MM.1S (cell line): ENCODE measurements at regions not wholly inside any gene's neighbourhood (a gene's known extent, or its start where the extent isn't known, plus 50 kb on each side); places are given as distances from the start of the nearest gene placed in this dataset.

Experiments
- DNase-seq: peaks from one replicate; pipeline ENCODE4 v3.0.0-alpha.2; 2015
- H2AFZ ChIP-seq: fragments of 300-600 bp; sonication (generic); 2 replicates; pipeline ENCODE4 v1.6.0; 2016; ENCODE audit warnings: antibody characterized with exemption, low read length
- H3F3A ChIP-seq: fragments of 300-600 bp; sonication (generic); 2 replicates; pipeline ENCODE4 v1.6.1; 2016; ENCODE audit warnings: mild to moderate bottlenecking, antibody characterized with exemption, low read length, moderate library complexity, mixed read lengths; ENCODE audit not compliant: insufficient read depth
- H3K27ac ChIP-seq: fragments of 300-600 bp; sonication (generic); 2 replicates; pipeline ENCODE4 v1.5.1; 2016; ENCODE audit warnings: mild to moderate bottlenecking, low read length
- H3K27me3 ChIP-seq: fragments of 300-600 bp; sonication (generic); replicated peaks from 2 replicates; pipeline ENCODE4 v1.6.0; 2016; ENCODE audit warnings: low read length; ENCODE audit not compliant: insufficient read depth
- H3K36me3 ChIP-seq: fragments of 300-600 bp; sonication (generic); replicated peaks from 2 replicates; pipeline ENCODE4 v1.6.1; 2016; ENCODE audit warnings: mild to moderate bottlenecking, low read length, mixed read lengths; ENCODE audit not compliant: insufficient read depth
- H3K4me1 ChIP-seq: fragments of 300-600 bp; sonication (generic); 2 replicates; pipeline ENCODE4 v1.6.1; 2016; ENCODE audit warnings: low read length, mixed read lengths
- H3K4me2 ChIP-seq: fragments of 300-600 bp; sonication (generic); 2 replicates; pipeline ENCODE4 v1.6.0; 2016; ENCODE audit warnings: low read depth, low read length
- H3K4me3 ChIP-seq: fragments of 300-600 bp; sonication (generic); 2 replicates; pipeline ENCODE4 v1.5.1; 2016; ENCODE audit warnings: low read length, mixed read lengths
- H3K79me2 ChIP-seq: fragments of 300-600 bp; sonication (generic); 2 replicates; pipeline ENCODE4 v1.6.1; 2016; ENCODE audit warnings: mixed run types, low read length, mixed read lengths
- H3K9ac ChIP-seq: fragments of 300-600 bp; sonication (generic); 2 replicates; pipeline ENCODE4 v1.6.1; 2016; ENCODE audit warnings: low read length, mixed read lengths
- H3K9me2 ChIP-seq: fragments of 300-600 bp; sonication (generic); replicated peaks from 2 replicates; pipeline ENCODE4 v1.6.1; 2016; ENCODE audit warnings: mild to moderate bottlenecking, low read length, mixed read lengths; ENCODE audit not compliant: insufficient read depth
- H3K9me3 ChIP-seq: fragments of 300-600 bp; sonication (generic); replicated peaks from 2 replicates; pipeline ENCODE4 v1.6.1; 2016; ENCODE audit warnings: mild to moderate bottlenecking, low read length, mixed read lengths; ENCODE audit not compliant: insufficient read depth
- H4K20me1 ChIP-seq: fragments of 300-600 bp; sonication (generic); 2 replicates; pipeline ENCODE4 v1.6.1; 2016; ENCODE audit warnings: mild to moderate bottlenecking, low read length, moderate library complexity, mixed read lengths; ENCODE audit not compliant: insufficient read depth
- CTCF ChIP-seq: fragments of 300-600 bp; sonication (generic); IDR thresholded peaks from 2 replicates; pipeline ENCODE4 v1.5.1; 2016; ENCODE audit warnings: antibody characterized with exemption, low read length, mixed read lengths
- EZH2 ChIP-seq: fragments of 300-600 bp; sonication (generic); optimal IDR thresholded peaks from 2 replicates; pipeline ENCODE3; 2017; ENCODE audit warnings: low read depth, mild to moderate bottlenecking, antibody characterized with exemption, low read length, mixed read lengths
- EZH2phosphoT487 ChIP-seq: fragments of 300-600 bp; sonication (generic); IDR thresholded peaks from 2 replicates; pipeline ENCODE4 v1.6.1; 2018; ENCODE audit warnings: antibody characterized with exemption, low read length

- Histone ChIP-seq H3K9ac (no peak overlapping the region), H2AFZ (no peak overlapping the region), H3K4me1 (no peaks in the 10 kb centered on the region), H4K20me1 (no peaks in the 10 kb centered on the region), H3K9me3 (no peaks in the 10 kb centered on the region), H3K4me2 (no peak overlapping the region), H3K27ac (no peak overlapping the region), H3F3A (no peaks in the 10 kb centered on the region), H3K79me2 (no peaks in the 10 kb centered on the region), H3K4me3 (no peak overlapping the region), H3K27me3 (no peaks in the 10 kb centered on the region), H3K36me3 (no peaks in the 10 kb centered on the region), H3K9me2 (no peaks in the 10 kb centered on the region)
- no peak for TF ChIP-seq CTCF
- no peak for DNase-seq
Measured at GRCh38 chr2:226184540-226184939, 615.1 kb downstream of the IRS1 start.

GRCh38 chr2:226183550-226183949 lies 616.1 kb downstream of the IRS1 start:
- no peak overlapping the region for H2AFZ ChIP-seq
- no peak for DNase-seq
- no peaks in the 10 kb centered on the region for H3K9me3 ChIP-seq
- no peak overlapping the region for H3K4me2 ChIP-seq
- H4K20me1 ChIP-seq = no peaks in the 10 kb centered on the region
- H3K4me1 ChIP-seq = no peaks in the 10 kb centered on the region
- no peaks in the 10 kb centered on the region for H3K27me3 ChIP-seq
- H3K4me3 ChIP-seq = no peak overlapping the region
- H3K79me2 ChIP-seq = no peaks in the 10 kb centered on the region
- no peak for TF ChIP-seq CTCF
- TF ChIP-seq EZH2phosphoT487 = no peak
- no peak for TF ChIP-seq EZH2
- H3K9ac ChIP-seq = no peak overlapping the region
- H3K9me2 ChIP-seq = no peaks in the 10 kb centered on the region
- H3K27ac ChIP-seq = no peak overlapping the region
- no peaks in the 10 kb centered on the region for H3F3A ChIP-seq
- no peaks in the 10 kb centered on the region for H3K36me3 ChIP-seq

- Histone ChIP-seq H3K79me2 (no peaks in the 10 kb centered on the region), H2AFZ (no peak overlapping the region), H4K20me1 (no peaks in the 10 kb centered on the region), H3K36me3 (no peaks in the 10 kb centered on the region), H3K27ac (no peak overlapping the region), H3F3A (no peaks in the 10 kb centered on the region), H3K9me3 (no peaks in the 10 kb centered on the region), H3K27me3 (no peaks in the 10 kb centered on the region), H3K4me2 (no peak overlapping the region), H3K4me1 (no peaks in the 10 kb centered on the region), H3K4me3 (no peak overlapping the region), H3K9me2 (no peaks in the 10 kb centered on the region), H3K9ac (no peak overlapping the region)
- TF ChIP-seq CTCF = no peak
- no peak for DNase-seq
Measured at GRCh38 chr2:226183033-226183432, 616.6 kb downstream of the IRS1 start.

- Histone ChIP-seq H4K20me1 (no peaks in the 10 kb centered on the region), H3K4me1 (no peaks in the 10 kb centered on the region), H3K9me3 (no peaks in the 10 kb centered on the region), H3K27me3 (no peaks in the 10 kb centered on the region), H3K9me2 (no peaks in the 10 kb centered on the region), H3K36me3 (no peaks in the 10 kb centered on the region), H3K27ac (no peak overlapping the region), H3F3A (no peaks in the 10 kb centered on the region), H3K9ac (no peak overlapping the region), H3K4me2 (no peak overlapping the region), H2AFZ (no peak overlapping the region), H3K4me3 (no peak overlapping the region), H3K79me2 (no peaks in the 10 kb centered on the region)
- no peak for DNase-seq
- TF ChIP-seq EZH2phosphoT487 (no peak), EZH2 (no peak), CTCF (no peak)
Measured at GRCh38 chr2:226181909-226182308, 617.7 kb downstream of the IRS1 start.
